ENCODE measurements at regions not wholly inside any gene's neighbourhood (a gene's known extent, or its start where the extent isn't known, plus 50 kb on each side); places are given as distances from the start of the nearest gene placed in this dataset.

DNA sequence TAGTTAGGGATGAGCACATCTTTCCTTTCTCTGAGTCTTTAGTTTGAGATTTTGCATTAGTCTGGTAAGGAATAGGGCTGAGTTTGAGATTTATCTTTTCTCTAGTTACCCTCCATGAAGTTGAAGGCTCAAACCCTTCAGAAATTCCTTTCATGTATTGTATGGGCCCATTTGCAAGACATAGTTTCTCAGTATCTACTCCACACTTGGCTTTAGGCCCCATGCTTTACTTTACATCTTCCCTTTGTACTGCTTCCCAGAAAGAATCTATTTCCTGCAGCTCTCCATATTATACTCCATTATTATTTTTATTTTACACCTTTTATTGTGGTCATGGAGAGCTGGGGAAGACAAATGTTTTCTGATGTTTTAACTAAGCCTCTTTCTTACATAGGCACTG is 1038.2 kb downstream of the TECRL start:
- TF ChIP-seq, protein P1, sequence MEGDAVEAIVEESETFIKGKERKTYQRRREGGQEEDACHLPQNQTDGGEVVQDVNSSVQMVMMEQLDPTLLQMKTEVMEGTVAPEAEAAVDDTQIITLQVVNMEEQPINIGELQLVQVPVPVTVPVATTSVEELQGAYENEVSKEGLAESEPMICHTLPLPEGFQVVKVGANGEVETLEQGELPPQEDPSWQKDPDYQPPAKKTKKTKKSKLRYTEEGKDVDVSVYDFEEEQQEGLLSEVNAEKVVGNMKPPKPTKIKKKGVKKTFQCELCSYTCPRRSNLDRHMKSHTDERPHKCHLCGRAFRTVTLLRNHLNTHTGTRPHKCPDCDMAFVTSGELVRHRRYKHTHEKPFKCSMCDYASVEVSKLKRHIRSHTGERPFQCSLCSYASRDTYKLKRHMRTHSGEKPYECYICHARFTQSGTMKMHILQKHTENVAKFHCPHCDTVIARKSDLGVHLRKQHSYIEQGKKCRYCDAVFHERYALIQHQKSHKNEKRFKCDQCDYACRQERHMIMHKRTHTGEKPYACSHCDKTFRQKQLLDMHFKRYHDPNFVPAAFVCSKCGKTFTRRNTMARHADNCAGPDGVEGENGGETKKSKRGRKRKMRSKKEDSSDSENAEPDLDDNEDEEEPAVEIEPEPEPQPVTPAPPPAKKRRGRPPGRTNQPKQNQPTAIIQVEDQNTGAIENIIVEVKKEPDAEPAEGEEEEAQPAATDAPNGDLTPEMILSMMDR (IDR thresholded peaks at IDR 0.05) = no peak
- intact Hi-C loops (cut with DNase I, micrococcal nuclease) = no loop called here
- Histone ChIP-seq H3K9me3 (peaks cover 9% of the 10 kb centered on the region), H3K4me3 (no peak overlapping the region), H3K4me1 (ENCODE audit: low read depth) (no peaks in the 10 kb centered on the region), H3K36me3 (ENCODE audit: low read depth) (no peaks in the 10 kb centered on the region)
- DNase-seq (no peak), ATAC-seq (no peak)

DNA sequence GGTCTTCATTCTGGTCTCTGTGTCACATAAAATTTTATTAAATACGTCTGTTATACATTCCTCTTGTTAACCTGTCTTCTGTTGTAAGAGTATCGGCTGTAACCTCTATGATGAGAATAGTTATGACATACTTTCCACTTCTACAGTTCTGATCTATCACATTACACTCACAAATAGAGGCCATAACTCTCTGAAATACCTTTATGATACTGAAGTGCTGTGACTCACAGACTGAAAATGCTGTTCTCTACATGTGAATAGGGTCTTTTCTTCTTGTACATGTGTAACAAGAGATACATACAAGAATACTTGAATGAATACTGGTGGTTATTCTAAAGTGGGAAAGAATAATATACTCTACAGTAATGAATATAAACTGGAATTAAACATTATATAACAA is 1047.6 kb downstream of the TECRL start:
- Histone ChIP-seq H3K4me1 (ENCODE audit: low read depth) (no peaks in the 10 kb centered on the region), H3K36me3 (ENCODE audit: low read depth) (no peaks in the 10 kb centered on the region), H3K9me3 (peaks cover 3% of the 10 kb centered on the region), H3K4me3 (no peak overlapping the region)
- ATAC-seq (no peak), DNase-seq (no peak)
- intact Hi-C loops (cut with DNase I, micrococcal nuclease) = no loop called here
- TF ChIP-seq, protein P1 (IDR thresholded peaks at IDR 0.05) = no peak

DNA sequence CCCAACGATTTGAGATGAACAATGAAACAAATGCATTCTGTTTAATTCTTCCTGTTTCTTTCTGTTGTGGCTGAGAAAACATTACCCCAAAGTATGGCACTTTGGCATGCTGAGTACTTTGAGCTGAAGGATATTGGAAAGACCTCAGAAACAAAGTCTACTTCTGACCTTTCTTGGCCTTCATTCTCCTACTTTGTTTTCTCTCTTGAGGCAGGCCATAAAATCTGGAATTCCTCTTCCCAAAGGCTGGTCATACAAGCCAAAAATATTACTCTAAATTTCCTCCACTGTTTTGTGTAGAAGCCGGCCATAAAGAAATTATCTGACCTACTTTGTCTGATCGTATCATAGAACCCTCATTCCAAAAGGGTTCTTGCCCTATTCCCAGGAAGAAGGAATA is 1048.2 kb downstream of the TECRL start:
- TF ChIP-seq, protein P1 (IDR thresholded peaks at IDR 0.05) = no peak
- Histone ChIP-seq H3K4me1 (ENCODE audit: low read depth) (no peaks in the 10 kb centered on the region), H3K36me3 (ENCODE audit: low read depth) (no peaks in the 10 kb centered on the region), H3K4me3 (no peak overlapping the region), H3K9me3 (peaks cover 3% of the 10 kb centered on the region)
- no peak for DNase-seq
- intact Hi-C loops (cut with DNase I, micrococcal nuclease) = no loop called here
- no peak for ATAC-seq

GRCh38 chr4:63349674-63350025 is 1059.6 kb downstream of the TECRL start:
- intact Hi-C loops (cut with DNase I, micrococcal nuclease) = no loop called here
- no peaks in the 10 kb centered on the region for H3K4me1 ChIP-seq (ENCODE audit: low read depth)
- DNase-seq (peak in 1 of 3 donors; percentile 34), ATAC-seq (no peak)
- H3K9me3 ChIP-seq = peaks cover 36% of the 10 kb centered on the region
- TF ChIP-seq, protein P1 (IDR thresholded peaks at IDR 0.05) = no peak
- H3K36me3 ChIP-seq (ENCODE audit: low read depth) = no peaks in the 10 kb centered on the region
- no peak overlapping the region for H3K4me3 ChIP-seq

DNA sequence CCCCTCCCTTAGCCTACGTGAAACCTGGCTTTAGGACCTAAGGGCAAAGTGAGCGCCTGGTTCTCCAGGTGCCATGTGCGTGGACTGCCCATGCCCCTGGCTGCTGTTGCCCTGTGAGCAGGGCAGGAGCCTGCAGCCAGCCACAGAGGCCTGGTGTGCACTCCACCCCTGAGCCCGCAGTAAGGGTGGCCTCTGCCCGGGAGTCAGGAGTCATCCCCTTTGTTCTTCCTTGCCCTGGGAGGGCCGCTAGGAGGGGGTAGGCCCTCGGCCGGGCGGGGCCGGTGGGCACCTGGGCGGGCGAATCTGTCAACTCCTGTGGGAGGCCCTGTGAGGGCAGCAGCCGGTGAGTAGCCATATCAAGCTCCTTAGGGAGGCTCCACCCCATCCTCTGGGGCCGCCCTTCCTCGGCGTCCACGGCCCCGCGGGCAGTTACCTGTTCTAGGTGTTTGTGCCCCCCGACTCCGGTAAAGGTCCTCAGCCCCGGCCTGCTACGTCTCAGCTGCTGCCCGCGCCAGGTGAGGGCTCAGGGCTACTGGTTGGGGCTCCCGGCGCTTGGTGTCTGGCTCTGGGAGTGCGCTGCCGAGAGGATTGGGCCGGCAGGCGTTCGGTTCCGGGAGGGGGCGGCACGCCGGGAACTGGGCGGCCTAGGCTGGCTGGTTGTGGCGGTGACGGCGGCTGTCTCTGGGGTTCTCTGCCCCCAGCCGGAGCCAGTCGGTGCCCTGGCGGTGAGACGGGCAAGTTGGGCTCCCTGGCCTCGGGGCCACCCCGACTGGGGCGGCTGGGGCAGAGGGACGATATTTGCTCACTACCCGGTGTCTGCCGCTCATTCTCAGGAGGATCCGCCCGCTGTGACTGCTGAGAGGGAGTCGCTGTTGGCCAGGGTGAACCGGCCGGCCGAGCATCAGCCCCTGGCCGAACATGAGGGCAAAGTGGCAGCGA is 1060.2 kb downstream of the TECRL start:
- TF ChIP-seq, protein P1 (IDR thresholded peaks at IDR 0.05) = no peak
- H3K36me3 ChIP-seq (ENCODE audit: low read depth) = no peaks in the 10 kb centered on the region
- intact Hi-C loops (cut with DNase I, micrococcal nuclease) = no loop called here
- H3K9me3 ChIP-seq = peaks cover 40% of the 10 kb centered on the region
- DNase-seq (peak in 1 of 3 donors; percentile 41), ATAC-seq (no peak)
- H3K4me3 ChIP-seq = no peak overlapping the region
- no peaks in the 10 kb centered on the region for H3K4me1 ChIP-seq (ENCODE audit: low read depth)
